ENCODE measurements at regions not wholly inside any gene's neighbourhood (a gene's known extent, or its start where the extent isn't known, plus 50 kb on each side); places are given as distances from the start of the nearest gene placed in this dataset.
"Not testable (repeated sequence)": the region's sequence is repeated elsewhere in the genome, so short reads cannot be mapped to it uniquely, and the experiment has no call there.

DNA sequence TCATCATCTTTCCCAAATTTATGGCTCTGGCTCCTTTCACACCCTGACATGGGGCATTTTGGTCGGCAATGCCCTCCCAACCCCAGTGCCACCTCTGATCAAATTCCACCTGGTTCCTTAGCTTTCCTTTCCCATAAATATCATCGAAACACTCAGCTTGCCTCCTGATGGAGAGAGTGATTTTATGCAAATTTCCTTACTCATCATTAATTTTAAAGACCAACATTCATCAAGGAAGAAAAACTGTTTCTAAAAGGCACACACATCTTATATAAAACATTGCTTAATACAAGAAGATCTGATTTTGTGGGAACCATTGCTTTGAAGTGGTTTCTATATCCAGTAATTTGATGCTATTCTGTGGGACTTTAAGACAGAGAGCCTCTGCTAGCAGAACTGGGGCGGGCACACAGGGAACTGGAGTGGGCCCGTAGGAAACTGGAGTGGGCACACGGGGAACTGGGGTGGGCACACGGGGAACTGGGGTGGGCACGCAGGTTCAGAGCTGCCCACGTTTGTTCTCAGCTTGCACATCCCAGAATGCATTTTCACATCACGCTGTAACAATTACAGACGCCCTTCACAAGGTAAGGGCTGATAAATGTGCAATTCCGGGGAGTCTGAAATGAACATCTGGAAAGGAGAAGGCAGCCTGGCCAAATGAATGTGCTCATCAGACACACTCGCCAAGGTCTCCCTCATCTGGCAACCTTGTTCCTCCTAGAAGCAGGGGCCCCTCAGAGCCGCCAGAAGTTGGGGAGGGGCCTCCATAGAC, 174.2 kb downstream of the RTP5 start:
- DNase-seq (ENCODE audit: low read depth in 2 of 2, low spot score in 1 of 2): no peak

- no peak for DNase-seq (ENCODE audit: low read depth in 2 of 2, low spot score in 1 of 2)
Measured at GRCh38 chr2:242044313-242044590, 174.7 kb downstream of the RTP5 start.

DNA sequence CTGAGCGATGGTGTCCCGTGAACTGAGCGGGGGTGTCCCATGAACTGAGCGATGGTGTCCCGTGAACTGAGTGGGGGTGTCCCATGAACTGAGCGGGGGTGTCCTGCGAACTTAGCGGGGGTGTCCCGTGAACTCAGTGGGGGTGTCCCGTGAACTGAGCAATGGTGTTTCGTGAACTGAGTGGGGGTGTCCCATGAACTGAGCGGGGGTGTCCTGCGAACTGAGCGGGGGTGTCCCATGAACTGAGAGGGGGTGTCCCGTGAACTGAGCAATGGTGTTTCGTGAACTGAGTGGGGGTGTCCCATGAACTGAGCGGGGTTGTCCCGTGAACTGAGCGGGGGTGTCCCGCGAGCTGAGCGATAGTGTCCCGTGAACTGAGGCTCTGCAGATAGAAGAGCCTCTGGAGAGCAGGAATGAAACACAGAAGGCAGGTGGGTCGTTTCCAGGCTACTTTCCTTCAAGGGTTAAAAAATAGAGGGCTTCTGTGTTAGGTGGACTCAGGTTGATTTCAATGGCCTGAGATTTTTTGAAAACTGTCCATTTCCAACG, 176.1 kb downstream of the RTP5 start:
- not testable (repeated sequence) for DNase-seq (ENCODE audit: low read depth in 2 of 2, low spot score in 1 of 2)

GRCh38 chr2:242046206-242046826, 176.8 kb downstream of the RTP5 start:
- DNase-seq (ENCODE audit: low read depth in 2 of 2, low spot score in 1 of 2): no peak

- DNase-seq (ENCODE audit: low read depth in 2 of 2, low spot score in 1 of 2): no peak
Measured at GRCh38 chr2:242047963-242048362, 178.4 kb downstream of the RTP5 start.

- DNase-seq (ENCODE audit: low read depth in 2 of 2, low spot score in 1 of 2): no peak
Measured at GRCh38 chr2:242048479-242048878, 178.9 kb downstream of the RTP5 start.

DNA sequence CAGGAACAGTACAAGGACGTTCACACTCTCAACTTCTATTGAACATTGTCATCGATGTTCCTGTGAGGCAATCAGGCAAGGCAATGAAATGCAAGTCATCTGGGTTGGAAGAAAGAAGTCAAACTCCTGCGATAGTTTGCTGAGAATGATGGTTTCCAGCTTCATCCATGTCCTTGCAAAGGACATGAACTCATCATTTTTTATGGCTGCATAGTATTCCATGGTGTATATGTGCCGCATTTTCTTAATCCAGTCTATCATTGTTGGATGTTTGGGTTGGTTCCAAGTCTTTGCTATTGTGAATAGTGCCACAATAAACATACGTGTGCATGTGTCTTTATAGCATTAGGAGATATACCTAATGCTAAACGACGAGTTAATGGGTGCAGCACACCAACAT, 180.0 kb downstream of the RTP5 start:
- not testable (repeated sequence) for DNase-seq (ENCODE audit: low read depth in 2 of 2, low spot score in 1 of 2)

DNA sequence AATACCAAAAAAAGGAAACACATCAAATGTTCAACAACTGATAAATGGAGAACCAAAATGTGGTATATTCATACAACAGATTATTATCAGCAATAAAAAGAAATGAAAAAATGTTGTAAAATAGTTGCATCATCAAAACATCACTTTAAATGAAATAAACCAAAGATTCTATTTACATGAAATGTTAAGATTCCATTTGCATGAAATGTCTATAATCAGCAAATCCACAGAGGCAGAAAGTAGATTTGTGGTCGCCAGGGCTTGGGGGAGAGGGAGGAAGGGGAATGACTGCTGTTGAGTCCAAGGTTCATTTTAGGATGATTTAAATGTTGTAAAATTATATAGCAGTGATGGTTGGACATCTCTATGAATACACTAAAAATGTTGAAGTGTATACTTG, 181.9 kb downstream of the RTP5 start:
- no peak for DNase-seq (ENCODE audit: low read depth in 2 of 2, low spot score in 1 of 2)

- DNase-seq (ENCODE audit: low read depth in 2 of 2, low spot score in 1 of 2): no peak
Measured at GRCh38 chr2:242052421-242052820, 182.9 kb downstream of the RTP5 start.

DNA sequence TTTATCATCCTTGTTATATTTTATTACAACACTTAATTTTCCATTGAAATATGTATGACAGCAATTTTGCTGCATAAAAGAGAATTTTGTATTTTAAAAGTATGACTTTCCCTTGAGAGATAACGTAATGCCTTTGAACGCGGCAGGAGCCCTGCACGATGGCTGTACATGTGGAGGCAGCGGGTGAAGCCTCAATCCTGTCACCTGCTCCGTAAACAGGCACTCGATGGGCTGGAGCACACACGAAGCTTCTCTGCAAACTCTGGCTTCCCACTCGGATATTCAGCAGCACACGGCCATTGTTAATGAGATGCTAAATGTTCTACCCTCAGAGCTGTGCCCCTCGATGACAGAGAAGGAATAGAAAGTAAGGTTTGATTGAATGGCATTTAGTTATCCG, 184.4 kb downstream of the RTP5 start:
- no peak for DNase-seq (ENCODE audit: low read depth in 2 of 2, low spot score in 1 of 2)

GRCh38 chr2:242054406-242054805, 184.9 kb downstream of the RTP5 start:
- DNase-seq (ENCODE audit: low read depth in 2 of 2, low spot score in 1 of 2): no peak

DNA sequence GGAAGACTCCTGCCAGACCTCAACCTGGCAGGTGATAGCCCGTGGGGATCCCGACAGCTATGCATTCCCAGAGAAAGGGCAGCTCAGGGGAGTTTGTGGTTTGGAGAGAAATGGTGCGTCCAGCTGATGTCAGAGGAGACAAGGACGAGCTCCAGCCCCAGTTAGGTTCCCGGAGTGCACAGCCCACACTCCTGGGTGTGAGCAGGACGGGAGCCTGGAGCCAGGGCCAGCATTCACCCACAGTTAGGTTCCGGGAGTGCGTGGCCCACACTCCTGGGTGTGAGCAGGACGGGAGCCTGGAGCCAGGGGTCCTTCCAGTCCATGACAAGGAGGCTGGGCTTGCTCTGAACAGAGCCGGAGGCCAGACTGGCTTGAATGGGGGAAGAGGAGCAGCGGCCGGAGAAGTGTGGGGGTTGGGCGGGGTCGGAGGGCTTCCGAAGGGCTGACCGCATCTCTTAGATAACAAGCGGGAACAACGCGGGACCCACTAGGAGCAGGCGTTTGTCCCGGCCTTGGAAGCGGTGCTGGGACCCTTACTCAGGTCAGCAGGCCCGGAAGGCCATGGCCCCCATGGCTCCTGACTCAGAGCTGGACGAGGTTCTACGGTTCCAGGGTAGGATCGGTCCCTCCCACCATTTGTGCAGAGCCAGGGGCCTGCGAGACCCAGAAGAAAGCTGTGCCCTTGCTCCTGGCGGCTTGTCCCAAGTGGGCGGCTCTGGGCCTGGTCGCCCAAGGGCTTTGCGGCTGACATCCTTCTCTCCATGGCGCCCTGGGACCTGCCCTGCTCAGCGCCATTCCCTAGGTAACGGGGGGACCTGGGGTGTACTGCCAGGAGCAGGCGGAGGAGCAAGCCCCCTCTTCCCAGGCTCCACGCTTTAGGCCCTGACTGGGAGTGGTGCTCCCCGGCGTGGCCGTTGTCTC, 185.6 kb downstream of the RTP5 start:
- no peak for DNase-seq (ENCODE audit: low read depth in 2 of 2, low spot score in 1 of 2)

DNA sequence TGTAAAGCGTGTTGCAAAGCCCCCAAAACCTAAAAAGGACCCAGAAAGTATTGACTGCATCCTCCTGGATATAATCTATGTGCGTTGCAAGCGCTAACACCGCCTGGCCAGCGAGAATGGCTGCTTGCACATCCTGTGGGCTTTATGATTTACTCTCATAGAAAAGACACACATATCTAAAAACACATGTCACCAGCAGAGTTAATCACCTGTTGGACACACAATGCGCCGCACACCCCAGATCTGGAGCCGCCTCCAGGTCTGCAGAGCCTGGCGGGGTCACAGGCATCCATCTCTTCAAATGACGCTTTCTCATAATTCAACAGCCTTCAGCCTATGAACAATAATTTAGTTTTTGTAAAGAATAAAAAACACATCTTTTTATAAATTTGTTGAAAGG, 186.5 kb downstream of the RTP5 start:
- DNase-seq (ENCODE audit: low read depth in 2 of 2, low spot score in 1 of 2): no peak

DNA sequence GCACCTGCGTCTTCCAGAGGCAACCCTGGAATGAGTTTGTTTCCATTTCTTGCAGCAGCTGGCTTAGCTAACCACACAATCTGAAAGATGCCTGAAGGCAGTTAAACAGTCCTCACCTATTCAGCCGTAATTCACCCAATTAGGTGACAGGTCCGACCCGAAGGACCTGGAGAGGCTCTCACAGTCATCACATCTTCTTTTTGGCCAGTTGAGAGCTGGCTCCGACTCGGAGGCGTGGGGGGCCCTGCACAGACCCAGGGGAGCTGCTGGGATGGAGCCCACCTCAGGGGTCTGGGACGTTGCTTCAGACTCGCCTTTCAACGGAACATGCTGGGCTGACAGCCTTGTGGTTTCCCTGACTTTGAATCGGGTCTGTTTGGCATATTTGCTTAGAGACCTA, 187.3 kb downstream of the RTP5 start:
- DNase-seq (ENCODE audit: low read depth in 2 of 2, low spot score in 1 of 2): no peak

DNA sequence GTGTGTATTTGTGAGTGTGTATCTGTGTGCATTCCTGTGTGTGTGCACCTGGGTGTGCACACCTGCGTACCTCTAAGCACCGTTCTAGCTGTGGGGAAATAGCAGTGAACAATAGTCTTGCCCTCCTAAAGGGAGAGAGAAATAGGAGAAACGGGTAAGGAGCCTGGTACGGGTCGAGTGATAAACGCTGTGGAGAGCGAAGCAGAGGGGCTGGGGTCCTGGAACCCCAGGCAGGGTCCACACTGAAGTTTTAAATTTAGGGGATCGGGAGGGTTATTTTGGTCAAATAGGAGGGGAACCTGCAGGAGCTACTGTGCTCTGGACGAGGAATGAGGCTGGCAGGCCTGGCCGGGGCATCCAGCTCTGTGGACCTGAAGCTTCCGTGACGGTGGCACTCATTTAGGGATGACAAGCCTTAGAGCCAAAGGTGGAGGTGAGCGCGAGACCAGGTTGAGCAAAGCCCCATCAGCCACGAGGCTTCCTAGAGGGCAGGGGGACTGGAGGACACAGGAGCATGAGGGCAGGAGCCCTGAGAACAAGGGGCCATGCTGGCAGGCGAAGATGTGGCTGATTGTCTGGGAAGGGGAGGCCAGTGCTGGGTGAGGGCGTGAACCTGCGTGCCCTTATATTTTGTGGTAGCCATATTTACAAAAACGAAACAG, 188.0 kb downstream of the RTP5 start:
- no peak for DNase-seq (ENCODE audit: low read depth in 2 of 2, low spot score in 1 of 2)

GRCh38 chr2:242058116-242058680, 188.7 kb downstream of the RTP5 start:
- DNase-seq (ENCODE audit: low read depth in 2 of 2, low spot score in 1 of 2): no peak

- no peak for DNase-seq (ENCODE audit: low read depth in 2 of 2, low spot score in 1 of 2)
Measured at GRCh38 chr2:242059566-242059965, 190.0 kb downstream of the RTP5 start.

GRCh38 chr2:242060212-242060835, 190.8 kb downstream of the RTP5 start:
- DNase-seq (ENCODE audit: low read depth in 2 of 2, low spot score in 1 of 2): no peak

- DNase-seq (ENCODE audit: low read depth in 2 of 2, low spot score in 1 of 2): not testable (repeated sequence)
Measured at GRCh38 chr2:242061930-242062329, 192.4 kb downstream of the RTP5 start.

GRCh38 chr2:242063436-242063835, 193.9 kb downstream of the RTP5 start:
- no peak for DNase-seq (ENCODE audit: low read depth in 2 of 2, low spot score in 1 of 2)

Measured in stimulated activated CD8-positive, alpha-beta memory T cell treated with anti-CD3 and anti-CD28 coated beads, Interleukin-4, amount 100 ng/mL, for 4 hours (primary cell).